Choroid plexus epithelial cell (primary cell): ENCODE measurements at regions not wholly inside any gene's neighbourhood (a gene's known extent, or its start where the extent isn't known, plus 50 kb on each side); places are given as distances from the start of the nearest gene placed in this dataset.
"Not testable (repeated sequence)": the region's sequence is repeated elsewhere in the genome, so short reads cannot be mapped to it uniquely, and the experiment has no call there.

Experiments
- DNase-seq: peaks from one replicate; pipeline ENCODE4 v3.0.0-alpha.2; 2010; ENCODE audit warnings: low read depth
- H3K4me3 ChIP-seq: 2 replicates; pipeline ENCODE4 v1.5.1; 2011; ENCODE audit warnings: low read depth, mild to moderate bottlenecking, control low read depth, low read length, moderate library complexity

DNA sequence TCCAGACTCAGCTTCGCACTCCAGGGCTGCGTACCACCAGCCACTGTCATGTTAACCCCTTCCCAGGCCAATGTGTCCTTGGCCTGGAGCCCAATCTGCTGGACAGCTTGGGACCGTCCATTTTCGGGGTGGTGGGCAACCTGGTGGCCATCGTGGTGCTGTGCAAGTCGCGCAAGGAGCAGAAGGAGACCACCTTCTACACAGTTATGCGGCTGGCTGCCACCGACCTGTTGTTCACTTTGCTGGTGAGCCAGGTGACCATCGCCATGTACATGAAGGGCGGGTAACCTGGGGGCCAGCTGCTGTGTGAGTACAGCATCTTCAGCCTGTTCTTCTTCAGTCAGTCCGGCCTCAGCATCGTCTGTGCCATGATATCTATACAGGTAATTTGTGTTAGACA lies 90.3 kb upstream of the ZNG1F start:
- H3K4me3 ChIP-seq, DNase-seq: not testable (repeated sequence)

DNA sequence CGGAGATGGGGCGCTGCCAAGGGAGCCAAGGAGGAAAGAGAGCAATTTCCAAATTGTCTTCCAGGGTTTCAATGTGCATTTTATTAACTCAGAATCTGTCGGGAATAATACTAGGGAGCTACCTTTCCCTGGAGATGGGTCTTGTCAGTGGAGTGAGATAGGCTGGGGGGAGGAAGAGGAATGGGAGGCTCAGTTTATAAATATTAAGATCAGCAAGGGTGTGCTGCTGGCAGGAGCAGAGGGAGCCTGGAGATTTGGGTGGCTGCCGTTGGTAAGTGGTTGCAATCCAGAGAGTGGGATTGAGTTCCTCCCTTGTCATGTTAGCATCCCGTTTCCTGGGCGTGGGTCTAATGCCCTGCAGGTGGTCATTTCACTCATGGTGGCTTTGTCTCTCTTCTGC lies 89.9 kb upstream of the ZNG1F start:
- not testable (repeated sequence) for DNase-seq

DNA sequence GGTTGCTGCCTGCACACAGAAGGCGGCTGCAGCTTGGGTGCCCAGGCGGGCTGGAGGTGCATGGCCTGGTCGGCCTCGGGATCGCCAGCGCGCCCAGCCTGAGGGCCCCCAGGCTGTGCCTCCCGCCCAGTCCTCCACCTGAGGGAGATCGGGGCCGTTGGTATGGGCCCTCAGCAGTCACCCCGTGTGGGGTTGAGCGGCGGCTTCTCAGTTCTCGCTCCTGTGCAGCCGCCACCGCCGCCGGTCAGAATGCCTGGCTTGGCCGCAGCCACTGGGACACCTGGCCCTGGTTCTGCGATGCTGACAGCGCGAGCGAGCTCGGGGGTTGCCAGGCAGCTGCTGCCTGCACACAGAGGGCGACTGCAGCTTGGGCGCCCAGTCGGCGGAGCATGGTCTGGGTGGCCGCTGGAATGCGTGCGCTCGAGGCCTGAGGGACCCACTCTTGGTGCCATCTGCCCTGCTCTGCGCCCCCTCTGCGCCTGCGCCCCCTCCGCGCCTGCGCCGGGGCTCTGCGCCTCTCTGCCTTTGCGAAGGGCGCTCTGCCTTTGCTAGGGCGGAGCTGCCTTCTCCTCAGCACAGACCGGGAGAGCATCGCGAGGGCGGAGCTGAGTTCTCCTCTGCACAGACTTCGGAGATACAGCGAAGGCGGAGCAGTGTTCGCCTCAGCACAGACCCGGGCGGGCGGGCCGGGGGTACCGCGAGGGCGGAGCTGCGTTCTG lies 84.6 kb upstream of the ZNG1F start:
- DNase-seq = peak; percentile 68
- H3K4me3 ChIP-seq = peak overlapping the region; percentile 58

More for the DNA sequence above, 89.9 kb upstream of the ZNG1F start:
- H3K4me3 ChIP-seq = not testable (repeated sequence)

DNA sequence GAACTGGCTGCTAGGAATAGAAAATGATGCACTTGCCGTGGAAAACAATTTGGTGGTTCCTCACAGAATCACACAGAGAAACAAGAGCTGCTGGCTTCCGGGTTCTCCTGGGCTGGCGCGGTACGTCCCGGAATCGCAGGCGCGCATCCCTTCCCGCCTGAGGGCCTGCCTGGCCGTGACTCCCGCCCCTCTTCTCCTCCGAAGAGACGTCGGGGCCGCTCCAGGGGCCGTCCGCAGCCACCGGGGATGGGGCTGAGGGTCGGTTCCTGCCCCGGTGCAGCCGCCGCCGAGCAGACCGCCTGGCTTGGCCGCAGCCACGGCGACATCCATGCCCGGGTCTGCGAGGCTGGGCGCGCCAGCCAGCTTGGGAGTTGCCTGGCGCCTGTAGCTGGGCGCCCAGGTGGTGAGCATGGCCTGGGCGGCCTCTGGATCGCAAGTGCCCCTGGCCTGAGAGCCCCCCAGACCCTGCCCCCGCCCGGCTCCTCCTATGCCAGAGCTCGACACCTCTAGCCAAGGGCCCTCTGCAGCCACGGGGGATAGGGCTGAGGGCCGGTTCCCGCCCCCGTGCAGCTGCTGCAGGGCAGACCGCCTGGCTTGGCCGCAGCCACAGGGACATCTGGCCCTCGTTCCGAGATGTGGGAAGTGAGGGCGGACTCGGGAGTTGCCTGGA lies 83.9 kb upstream of the ZNG1F start:
- DNase-seq = not testable (repeated sequence)
- peak overlapping the region; percentile 30 for H3K4me3 ChIP-seq

GRCh38 chr9:41270992-41271391 lies 81.9 kb upstream of the ZNG1F start:
- H3K4me3 ChIP-seq = not testable (repeated sequence)

GRCh38 chr9:41269471-41269870 lies 80.4 kb upstream of the ZNG1F start:
- not testable (repeated sequence) for DNase-seq

More at GRCh38 chr9:41270992-41271391, 81.9 kb upstream of the ZNG1F start:
- DNase-seq = not testable (repeated sequence)

GRCh38 chr9:41269054-41269453 lies 79.9 kb upstream of the ZNG1F start:
- H3K4me3 ChIP-seq, DNase-seq: not testable (repeated sequence)

More at GRCh38 chr9:41269471-41269870, 80.4 kb upstream of the ZNG1F start:
- H3K4me3 ChIP-seq = not testable (repeated sequence)

- H3K4me3 ChIP-seq, DNase-seq: not testable (repeated sequence)
These were observed 77.5 kb upstream of the ZNG1F start for GRCh38 chr9:41266602-41267001.

DNA sequence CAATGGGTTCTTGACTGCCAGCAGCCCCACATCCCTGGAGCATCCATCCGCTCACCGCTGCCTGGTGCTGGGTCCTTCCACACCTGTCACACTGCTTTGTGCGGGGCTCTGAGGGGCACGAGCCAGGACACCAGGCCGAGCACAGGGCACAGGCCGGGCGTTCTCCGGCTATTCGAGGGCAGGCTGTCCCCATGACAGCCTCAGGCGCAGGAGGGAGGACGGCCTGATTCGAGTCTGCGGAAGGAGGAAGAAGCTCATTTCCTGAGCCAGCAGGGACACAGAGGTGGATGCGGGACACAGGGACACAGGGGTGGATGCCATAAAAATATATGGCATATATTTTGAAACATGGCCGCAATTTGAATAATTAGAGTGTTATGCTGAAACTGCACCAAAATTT lies 76.9 kb upstream of the ZNG1F start:
- DNase-seq, H3K4me3 ChIP-seq: not testable (repeated sequence)

DNA sequence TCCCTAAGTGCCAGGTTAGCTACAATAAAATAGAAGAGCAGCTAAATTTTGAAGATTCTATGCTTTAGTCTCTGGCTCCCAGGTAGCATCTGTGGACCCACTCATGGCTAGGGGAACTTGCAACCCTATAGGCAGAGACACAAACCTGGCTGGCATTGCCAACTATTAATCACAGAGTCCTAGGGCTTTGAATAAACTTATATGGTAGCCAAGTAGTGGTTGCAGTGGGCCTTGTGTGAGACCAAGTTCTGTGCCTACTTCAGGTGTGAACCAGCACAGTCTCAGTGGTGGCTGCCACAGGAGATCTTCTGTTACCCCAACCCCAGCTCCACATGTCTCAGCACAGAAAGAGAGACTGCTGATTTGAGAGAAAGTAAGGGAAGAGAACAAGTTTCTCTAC lies 62.9 kb upstream of the ZNG1F start:
- DNase-seq, H3K4me3 ChIP-seq: not testable (repeated sequence)

GRCh38 chr9:41251101-41251500 lies 62.0 kb upstream of the ZNG1F start:
- H3K4me3 ChIP-seq, DNase-seq: not testable (repeated sequence)

DNA sequence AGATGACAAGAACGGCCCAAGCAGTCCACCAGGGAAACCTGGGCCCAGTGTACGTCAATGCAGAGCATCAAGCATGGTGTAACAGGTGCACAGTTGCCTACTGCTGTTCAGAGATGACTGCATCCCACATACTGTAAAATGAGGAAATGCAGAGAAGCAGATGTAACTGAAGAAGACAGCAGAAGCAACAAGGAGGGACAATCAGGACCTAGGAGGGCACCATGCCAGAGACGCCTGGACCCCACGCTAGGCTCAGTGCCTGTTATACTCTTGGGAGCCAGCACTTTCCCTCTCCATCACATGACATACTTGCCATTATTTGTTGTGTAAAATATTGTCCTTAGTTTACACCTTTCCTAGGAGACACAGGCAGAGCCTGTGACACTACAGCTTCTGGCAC lies 57.6 kb upstream of the ZNG1F start:
- not testable (repeated sequence) for H3K4me3 ChIP-seq, DNase-seq
